HG02852 (cell line): ENCODE measurements at regions not wholly inside any gene's neighbourhood (a gene's known extent, or its start where the extent isn't known, plus 50 kb on each side); places are given as distances from the start of the nearest gene placed in this dataset.

ENCODE experiments used
- ATAC-seq: cut with Tn5 transposase; IDR thresholded peaks from one replicate; pipeline ENCODE4 v1.9.1; 2021; ENCODE audit warnings: mild to moderate bottlenecking, moderate library complexity; ENCODE audit not compliant: unreplicated experiment

DNA sequence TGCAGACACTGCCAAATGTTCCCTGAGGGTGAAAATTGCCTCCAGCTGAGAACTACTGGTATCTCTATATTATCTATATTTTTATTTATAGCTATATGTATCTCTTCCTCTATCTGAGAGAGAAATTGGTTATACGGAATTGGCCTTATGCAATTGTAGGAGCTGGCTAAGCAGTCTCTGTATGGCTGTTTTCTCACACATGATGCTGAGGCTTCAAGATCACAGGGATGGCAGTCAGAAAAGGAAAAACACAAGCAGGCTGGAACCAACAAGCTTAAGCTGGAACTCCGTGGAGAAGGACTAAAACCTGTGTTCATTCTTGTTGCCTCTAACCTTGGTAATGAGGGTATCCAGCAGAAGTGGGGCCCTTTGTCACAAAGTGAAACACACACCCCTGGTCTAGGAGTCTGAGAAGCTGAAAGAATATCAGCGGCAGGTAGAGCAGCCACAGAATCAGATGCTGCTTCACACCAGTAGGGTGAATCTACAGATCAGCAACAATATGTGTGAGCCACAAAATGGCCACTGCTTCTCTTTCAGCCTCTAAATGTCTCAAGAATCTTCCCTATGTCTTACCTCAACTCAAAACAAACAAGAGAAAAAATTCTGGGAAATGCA is 166.5 kb upstream of the PPP1R2C start:
- ATAC-seq = no peak

DNA sequence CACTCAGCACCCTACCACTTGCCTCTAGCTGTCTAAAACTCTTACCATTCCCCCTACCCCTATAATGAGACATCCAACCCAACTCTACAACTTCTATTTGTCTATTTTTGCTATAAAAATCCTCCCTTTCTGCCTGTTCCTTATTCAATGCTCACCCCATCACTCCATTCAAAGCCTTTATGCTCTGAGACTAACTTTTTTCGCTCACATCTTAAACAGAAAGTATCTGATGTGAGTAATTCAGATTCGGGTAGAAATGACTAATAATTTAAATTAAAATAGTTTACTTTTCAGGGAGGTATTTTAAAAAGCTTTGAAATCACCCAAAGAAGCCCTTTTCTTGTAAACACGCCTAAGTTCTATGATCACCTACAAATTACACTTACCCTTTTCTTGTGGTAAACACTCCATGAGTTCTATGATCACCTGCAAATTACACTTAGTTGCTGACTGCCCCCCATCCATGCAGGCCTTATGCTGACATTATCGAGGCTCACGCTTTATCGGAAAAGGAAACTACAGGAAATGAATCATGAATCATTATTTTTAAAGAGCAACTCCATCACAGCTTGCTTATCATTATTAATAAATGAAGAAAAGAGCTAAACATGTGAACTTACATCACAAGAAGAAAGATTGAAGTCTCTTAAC is 168.7 kb upstream of the PPP1R2C start:
- no peak for ATAC-seq

DNA sequence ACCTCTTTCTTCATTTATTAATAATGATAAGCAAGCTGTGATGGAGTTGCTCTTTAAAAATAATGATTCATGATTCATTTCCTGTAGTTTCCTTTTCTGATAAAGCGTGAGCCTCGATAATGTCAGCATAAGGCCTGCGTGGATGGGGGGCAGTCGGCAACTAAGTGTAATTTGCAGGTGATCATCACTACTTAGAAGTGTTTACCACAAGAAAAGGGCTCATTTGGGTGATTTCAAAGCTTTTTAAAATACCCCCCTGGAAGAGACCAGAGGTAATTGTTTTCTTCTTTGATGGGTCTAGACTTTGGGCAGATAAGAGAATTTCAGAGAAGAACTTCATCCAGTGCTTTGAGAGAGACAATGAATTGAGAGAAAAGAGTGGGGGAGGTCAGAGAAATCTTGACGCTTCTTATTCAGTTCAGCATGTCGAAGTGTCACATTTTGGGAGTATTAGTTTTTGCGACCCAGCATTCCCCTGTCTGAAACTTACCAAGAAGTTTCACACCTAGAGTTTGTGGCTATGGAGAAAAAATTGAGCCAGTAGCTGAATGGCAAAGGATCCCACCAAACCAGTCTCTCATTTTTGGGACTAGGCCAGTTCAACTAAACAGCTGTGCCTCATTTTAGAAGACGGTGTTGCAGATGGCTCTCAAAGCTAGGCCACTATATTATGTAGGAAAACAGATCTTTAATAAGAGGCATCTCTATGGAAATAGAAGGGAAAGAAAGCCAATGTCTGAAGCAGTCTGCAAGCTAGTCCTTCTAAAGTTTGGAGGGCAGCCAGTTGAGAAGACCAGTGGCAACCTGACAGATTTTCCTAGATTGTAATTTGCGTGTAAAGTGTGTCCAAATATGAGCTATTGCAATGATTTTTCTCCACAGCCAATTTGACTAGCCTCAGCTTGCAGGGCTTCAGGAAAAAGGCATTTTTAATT is 171.0 kb upstream of the PPP1R2C start:
- ATAC-seq = no peak

DNA sequence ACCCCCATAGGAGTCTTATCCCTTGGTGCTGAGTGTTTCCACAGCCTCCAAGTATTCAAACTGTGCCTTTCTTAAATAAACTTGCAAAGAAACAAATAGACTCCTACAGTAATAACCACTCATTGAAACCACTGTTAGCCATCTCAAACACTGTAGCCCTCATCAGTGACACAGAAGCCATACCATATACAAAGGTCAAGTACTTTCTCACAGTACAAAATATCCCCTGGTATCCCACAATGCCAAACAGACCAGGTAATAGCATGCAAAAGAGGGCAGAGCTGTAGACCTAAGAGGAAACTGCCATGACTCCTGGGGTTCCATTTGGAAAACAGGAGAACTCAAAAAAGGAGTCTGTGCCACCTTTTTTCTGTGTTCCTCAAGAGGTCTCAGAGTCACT is 173.8 kb upstream of the PPP1R2C start:
- no peak for ATAC-seq

DNA sequence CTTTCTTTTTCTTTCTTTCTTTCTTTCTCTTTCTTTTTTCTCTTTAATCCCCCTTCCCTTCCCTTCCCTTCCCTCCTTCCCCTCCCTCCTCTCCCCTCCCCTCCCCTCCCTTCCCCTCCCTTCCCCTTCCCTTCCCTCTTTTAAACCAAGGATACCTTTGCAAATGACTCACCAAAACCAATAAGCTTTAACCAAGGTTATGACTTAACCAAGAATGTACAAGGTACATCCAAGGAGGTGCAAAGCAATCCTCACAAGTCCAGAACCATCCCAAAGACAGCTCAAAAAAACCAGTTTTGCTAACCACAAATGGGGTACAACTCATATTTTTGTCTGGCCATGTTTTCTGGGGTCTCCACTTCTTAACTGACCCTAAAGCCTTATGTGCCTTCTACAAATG is 174.7 kb upstream of the PPP1R2C start:
- ATAC-seq = no peak

DNA sequence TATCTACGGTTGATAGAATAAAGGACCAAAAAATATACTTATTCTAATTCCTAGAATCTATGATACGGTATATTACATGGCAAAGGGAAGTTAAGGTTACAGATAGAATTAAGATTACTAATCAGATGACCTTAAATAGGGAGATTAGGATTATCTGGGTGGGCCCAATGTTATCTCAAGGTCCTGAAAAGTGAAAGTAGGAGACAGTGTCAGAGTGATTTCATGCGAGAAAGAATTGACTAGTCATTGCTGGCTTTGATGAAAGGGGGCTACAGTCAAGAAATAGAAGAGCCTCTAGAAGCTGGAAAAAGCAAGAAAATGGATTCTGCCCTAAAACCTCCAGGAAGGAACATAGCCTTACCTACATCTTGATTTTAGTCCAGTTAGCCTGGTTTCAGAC is 176.9 kb upstream of the PPP1R2C start:
- peak; percentile 29 for ATAC-seq

DNA sequence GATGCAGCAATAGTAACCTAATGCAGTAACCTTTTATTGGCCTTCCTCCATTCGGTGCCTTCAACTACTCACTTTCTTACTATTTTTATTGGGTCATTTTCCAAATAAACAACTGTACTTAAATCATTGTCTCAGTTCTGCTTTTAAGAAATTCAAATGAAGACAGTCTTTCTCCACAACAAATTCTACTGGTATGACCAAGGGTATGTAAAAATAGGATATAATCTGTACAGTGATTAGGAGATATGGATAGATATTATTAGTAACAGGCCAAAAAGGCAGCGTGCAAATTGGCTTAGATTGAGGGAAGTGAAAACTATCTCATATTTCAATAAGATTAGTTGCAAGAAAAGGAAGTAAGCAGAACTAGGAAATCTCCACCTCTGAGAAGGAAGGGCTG is 177.4 kb upstream of the PPP1R2C start:
- ATAC-seq = peak; percentile 81

DNA sequence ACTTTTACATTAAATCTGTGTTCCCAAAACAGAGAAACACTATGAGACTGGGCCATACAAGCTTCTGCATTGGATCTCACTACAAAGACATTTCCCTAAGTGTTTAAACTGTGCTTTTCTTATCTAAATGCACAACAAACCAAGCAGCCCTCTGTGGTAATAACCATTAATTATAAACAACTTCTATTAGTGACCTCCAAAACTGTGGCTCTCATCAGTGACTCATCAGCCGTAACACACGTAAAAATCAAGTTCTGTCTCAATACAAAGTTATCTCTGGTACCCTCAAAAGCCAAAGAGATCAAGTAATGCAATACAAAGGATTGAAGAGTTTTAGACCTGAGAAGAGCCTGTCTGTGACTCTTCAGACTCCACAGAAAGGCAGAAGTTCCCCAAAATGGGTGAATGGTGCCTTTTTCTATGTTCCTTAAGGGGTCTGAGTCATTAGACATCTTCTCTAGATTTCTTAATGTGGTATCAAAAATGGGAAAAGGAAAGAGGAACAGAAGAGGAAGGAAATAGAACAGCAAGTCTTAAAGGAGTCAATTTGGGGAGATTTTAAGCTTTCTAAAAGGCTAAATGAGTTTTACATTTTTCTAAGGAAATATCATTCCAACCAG is 189.8 kb upstream of the PPP1R2C start:
- no peak for ATAC-seq

DNA sequence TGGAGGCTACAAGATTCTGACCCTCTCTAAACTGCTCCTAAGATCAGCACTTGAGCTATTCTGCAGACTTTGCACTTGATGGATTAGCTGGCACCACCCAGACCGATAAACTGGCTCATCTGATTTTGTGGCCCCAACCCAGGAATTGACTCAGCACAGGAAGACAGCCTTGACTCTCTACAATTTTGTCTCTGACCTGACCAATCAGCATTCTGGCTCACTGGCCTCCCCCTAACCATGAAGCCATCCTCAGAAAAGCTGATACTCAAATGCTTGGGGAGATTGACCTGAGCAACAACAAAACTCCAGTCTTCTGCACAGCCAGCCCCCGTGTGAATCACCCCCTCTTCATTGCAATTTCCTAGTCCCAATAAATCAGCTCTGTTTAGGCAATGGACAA is 195.4 kb upstream of the PPP1R2C start:
- no peak for ATAC-seq

DNA sequence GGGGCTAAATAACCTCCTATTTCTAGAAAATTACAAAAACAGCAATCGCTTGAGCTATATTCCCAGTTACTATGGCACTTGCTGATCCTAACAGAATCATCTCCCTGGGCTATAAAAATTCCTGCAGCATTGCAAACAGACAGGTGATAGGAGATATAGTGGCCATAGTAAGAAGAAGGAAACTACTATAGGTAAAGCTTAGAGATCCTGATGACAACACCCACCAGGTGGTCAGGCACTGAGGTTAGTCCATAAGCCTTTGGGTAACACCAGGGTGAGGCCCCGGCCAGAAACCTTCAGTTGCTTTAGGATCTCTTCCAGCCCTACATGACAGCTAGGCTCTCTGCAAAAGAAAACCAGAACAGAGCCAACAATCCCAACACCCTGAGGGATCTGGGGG is 197.9 kb upstream of the PPP1R2C start:
- no peak for ATAC-seq

DNA sequence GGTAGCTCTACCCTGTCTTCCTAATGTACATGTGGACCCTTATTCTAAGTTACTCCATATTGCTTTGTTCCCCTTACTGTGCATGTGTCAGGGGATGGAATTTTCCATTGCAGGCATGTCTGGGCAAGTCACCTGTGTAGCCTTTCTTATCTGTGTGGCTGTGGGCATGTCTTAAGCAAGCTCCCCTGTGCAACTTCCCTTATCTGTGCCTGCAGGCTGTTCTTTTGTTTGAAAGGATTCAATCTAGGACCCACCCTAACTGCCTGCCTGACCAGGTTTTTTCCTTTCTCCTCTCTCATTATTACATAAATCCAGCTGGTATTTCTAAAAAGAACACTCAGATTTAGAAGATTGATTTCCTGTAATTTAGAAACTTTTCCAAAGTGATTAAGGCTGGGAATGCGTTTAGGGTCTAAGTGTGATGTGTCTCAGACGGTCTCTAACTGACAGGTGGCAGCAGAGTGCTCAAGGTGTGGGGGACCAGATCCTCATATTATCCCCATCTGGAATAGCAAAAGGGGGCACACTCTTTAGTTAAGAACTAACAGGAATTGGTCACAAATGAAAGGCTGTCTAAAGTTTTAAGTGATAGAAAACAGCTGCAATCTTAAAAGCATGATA is 198.9 kb upstream of the PPP1R2C start:
- ATAC-seq = no peak

DNA sequence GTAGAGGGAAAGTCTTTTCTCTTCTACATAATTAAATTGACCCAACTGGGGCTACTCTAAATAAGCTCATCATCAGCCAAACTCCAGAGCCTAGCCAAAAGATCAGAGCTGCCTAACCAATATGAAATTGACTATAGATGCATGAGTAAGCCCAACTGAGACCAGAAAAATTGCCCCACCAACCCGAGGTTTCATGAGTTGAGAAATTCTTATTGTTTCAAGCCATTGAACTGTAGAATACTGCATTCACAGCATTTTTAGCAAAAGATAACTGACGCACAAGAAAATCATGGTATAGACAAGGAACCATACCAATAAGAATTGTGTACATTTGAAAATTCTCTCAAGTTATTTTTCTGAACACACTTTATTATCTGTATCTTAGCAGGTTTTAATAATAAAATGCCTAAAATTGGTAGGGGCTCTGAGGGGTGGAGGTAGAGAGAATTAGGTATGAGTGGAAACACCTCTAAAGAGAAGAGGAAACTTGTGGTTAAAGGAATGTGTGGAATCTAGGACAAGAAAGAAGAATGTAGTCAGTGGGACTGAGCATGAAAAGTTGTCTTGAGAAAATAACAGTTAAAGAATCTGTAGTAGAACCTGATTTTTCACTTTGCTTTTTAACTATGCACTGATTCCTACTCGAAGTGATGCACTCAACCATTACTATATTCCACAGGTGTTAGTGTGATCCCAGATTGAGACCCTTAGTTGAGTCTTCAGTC is 200.9 kb upstream of the PPP1R2C start:
- ATAC-seq = no peak

DNA sequence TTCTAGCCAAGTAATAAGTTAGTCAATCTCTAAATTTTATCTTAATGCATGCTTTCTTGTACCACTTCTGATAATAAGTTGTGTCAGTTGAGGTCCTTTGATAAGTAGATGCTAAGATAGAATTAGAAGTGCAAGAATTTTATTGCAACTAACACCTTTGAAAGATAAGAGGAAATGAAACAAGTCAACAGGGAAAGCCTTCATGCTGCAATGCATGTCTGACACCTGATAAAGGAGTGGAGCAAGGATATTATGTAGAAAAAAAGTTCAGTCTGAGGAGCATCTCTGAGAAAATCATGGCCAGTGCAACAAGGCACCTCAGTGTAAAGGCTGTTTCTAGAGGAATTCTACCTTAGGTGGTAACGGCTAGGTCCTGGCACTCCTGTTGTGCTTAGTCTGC is 210.7 kb upstream of the PPP1R2C start:
- no peak for ATAC-seq

DNA sequence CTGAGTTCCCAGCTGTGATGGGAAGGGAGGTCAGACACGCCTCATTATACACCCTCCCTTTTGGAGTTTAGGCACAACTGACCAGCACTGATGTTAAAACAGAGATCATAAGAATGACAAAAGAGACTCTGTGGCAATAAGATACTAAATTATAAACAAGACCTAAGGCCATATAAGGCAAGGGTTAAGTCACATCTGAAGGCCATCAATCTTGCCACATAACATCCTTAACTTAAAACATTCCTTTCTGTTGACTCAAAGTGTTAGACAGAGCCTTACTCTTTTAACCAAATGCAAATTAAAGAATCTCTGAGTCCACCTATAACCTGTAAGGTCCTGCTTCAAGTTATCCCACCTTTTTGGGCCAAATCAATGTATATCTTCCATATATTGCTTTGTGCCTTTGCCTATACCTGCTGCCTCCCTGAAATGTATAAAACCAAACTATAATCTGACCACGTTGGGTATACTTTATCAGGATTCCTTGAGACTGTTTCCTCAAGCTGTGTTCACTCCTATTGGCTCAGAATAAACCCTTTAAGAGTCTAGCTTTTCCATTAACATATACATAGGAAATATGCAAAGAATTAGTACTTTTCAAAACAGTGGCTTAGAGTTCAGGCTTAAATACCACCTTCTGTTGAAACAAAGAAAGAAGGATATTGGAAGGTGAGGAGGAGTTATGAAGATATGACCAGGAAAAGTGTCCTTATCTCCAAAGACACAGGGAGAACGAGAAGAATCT is 214.4 kb upstream of the PPP1R2C start:
- no peak for ATAC-seq

DNA sequence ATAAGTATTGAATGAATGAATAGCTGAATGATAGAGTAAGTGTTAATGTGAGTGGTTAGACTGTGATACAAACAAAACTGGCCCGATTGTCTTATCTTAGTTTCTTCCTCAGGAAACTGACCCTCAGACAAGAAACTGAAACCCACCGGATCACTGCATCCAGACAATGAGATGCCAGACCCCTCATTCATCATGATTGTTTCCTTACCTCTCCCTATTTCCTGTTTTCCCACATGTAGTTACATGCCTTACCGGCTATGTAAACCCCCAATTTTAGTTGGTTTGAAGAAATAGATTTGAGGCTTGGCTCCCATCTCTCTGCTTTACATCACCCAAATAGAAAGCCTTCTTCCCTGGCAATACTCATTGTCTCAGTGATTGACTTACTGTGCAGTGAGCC is 218.9 kb upstream of the PPP1R2C start:
- ATAC-seq = no peak

DNA sequence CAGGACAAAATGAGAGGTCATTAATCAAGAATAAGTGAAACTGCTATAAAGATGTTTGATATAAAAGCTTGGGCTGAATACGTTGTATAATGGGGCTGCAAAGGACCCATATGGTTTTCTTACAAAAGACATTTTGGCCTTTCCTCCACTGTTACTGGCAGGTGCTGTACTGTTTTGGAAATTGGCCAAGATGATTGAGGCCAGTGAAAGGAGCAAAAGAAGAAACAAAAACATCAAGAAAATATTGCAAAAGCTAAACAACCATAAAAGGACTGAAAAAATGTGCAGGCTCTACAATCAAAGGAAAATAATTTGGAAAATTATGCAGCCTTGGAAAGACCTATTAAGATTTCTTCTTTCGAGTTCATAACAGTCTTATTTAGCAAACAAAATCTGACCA is 222.2 kb upstream of the PPP1R2C start:
- ATAC-seq = no peak

DNA sequence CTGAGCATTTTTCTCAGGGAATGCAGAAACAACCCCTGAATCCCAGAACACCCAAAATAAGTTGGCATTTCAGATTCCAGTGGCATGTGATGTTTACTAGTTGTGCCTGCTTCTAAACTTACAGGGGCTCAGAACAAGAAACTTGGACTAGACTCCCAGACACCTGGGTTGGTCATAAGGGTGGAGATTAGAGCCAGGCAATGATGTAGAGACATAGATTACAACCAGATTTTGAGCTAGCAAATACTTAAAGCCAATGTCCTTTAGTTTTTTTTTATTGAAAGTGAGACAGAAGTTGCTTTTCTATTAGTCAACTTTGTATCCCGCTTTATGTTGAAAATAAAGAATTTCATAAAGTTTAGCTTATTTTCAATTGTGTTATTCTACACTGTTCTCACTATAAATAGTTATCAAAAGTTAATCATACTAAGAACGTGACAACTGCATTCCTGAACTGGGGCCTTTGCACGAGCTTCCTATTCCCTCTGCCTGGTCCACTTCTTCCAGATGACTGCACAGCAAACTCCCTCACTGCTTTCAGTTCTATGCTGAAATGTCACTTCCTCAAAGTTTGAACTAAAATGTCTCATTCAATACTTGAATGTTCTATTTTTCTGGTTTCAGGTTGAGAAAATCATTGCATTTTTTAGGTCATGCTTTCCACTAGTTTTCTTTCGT is 224.7 kb upstream of the PPP1R2C start:
- ATAC-seq = peak; percentile 88

DNA sequence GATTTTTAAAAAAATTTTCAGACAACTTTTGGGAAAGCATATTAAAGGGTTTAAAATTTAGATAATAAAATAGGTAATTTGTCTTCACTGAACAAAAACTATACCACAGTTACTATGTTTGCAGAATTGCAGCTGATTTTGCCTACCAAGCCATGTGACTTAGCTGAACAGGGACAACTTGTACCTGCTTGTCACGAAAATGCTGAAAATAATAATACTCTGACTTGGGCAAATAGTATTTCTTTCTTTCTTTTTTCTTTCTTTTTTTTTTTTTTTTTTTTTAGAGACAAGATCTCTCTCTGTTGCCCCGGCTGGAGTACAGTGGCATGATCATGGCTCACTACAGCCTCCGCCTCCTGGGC is 225.2 kb upstream of the PPP1R2C start:
- ATAC-seq = peak; percentile 37

DNA sequence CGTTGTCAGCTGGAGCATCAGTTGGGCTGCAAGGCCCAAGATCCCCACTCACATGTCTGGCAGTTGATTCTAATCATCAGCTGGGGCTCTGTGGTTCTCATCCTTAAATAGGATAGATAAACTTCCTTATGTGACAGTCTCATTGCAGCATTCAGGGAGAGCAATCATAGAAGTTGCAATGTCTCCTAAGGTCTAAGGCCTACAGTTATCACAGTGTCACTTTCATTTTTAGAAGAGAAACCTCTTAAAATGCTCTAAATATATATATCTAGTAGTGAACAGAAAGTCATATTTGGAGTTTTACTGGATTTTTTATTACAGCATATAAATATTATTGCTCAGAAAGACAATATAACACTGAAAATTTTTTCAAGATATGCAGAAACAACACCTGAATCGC is 226.0 kb upstream of the PPP1R2C start:
- peak; percentile 32 for ATAC-seq
